GM19467 (cell line): ENCODE measurements at regions not wholly inside any gene's neighbourhood (a gene's known extent, or its start where the extent isn't known, plus 50 kb on each side); places are given as distances from the start of the nearest gene placed in this dataset.

Source experiments
- ATAC-seq: cut with Tn5 transposase; IDR thresholded peaks from one replicate; pipeline ENCODE4 v1.9.1; 2021; ENCODE audit warnings: mild to moderate bottlenecking, moderate library complexity; ENCODE audit not compliant: unreplicated experiment

GRCh38 chr13:58592786-58593185 is 961.2 kb downstream of the PCDH17 start:
- no peak for ATAC-seq

- ATAC-seq = no peak
Observed at GRCh38 chr13:58594747-58595600, 963.4 kb downstream of the PCDH17 start.

DNA sequence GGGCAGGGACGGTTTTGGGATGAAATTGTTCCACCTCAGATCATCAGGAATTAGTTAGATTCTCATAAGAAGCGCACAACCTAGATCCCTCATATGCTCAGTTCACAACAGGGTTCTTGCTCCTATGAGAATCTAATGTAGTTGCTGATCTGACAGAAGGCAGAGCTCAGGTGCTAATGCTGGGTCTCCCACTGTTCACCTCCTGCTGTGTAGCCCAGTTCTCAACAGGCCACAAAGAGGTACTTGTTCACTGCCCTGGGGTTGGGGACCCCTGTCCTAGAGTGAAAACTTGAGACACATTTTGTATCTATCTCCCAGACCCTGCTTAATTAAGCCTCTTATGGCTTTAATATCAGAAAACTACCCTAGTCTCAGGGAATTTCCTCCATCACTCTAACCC is 966.0 kb downstream of the PCDH17 start:
- ATAC-seq = no peak

GRCh38 chr13:58598241-58598640 is 966.7 kb downstream of the PCDH17 start:
- no peak for ATAC-seq

DNA sequence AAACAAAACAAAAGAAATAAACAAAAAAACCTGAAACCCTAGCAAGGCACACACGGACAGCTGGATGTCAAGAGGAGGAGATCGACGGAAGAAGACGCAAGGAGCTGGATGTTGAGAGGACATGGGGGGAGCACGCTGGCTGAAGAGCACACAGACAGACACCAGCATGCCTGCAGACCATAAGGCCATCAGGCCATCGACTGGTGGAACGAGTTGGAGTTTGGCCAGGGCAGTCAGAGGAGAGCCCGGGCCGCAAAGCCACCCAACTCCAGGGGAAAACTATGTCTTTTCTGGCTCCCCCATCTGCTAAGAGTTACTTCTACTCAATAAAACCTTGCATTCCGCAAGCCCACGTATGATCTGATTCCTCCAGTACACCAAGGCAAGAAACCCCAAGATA is 979.6 kb downstream of the PCDH17 start:
- ATAC-seq = no peak

DNA sequence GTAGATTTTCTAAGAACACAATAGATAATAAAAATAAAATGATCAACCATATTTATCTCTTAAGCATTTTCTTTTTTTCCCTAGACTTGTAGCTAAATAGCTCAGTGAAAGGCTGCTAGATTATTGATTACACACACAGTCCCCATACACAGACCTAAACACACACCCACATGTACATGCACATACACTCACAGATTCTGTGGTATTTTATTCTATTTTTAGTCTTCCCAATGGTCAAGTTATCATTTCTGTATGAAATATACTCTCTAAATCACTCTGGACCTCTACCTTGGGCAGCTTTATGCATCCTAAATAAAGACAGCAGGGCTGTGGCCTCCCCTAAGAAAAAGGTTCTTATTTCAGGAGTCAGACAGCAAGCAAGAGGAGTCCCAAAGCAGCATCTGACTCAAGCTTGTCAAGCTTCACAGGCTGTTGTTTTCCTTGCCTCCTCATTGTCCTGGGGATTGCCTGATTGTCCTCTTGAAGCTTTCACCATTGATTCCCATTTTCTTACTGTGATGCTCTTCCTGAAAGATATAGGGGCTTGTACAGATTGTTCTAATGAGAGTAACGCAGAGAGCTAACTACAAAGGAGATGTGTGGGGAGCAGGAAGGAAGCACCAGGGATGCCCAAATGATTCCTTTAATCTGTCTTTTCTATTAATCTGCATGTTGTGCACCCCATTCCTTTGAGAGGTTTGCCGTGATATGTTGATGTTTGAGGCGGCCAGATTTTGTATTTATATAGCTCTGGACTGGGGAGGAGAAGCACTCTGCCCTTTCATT is 986.5 kb downstream of the PCDH17 start:
- ATAC-seq = no peak

GRCh38 chr13:58619396-58620113 is 988.0 kb downstream of the PCDH17 start:
- no peak for ATAC-seq

GRCh38 chr13:58620176-58620575 is 988.6 kb downstream of the PCDH17 start:
- no peak for ATAC-seq

DNA sequence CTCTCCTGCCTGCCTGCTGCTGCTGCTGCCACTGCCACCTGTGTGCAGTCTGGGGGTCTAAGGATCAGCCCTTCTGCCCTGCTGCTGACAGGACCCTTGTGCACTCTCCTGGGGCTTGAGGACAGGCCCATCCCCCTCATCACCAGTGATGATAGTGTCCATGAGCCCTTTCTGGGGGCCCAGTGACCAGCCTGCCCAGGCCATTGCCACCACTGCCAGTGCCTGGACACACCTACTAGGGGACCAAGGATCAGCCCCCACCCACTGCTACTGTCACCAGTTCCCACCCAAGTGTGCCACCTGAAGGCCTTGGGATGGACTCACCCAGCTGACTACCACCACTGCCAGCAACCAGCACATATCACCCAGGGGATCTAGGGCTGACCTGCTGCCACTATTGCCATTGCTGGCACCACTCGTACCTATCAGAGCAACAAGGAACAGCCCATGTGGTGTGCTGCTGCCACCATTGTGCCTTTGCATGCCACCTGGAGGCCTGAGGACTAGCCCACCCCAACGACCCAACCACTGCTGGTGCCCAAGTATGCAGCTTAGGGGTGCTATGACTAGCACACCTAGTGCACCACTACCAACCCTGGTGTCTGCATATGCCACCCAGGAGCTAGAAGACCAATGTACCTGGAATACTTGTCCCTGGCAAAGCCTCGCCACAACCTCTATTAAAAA is 994.3 kb downstream of the PCDH17 start:
- no peak for ATAC-seq

- no peak for ATAC-seq
Observed at GRCh38 chr13:58630794-58631193, 999.2 kb downstream of the PCDH17 start.

GRCh38 chr13:58633226-58633625 is 1001.7 kb downstream of the PCDH17 start:
- ATAC-seq = no peak

GRCh38 chr13:58655086-58655485 is 1023.5 kb downstream of the PCDH17 start:
- ATAC-seq = no peak

DNA sequence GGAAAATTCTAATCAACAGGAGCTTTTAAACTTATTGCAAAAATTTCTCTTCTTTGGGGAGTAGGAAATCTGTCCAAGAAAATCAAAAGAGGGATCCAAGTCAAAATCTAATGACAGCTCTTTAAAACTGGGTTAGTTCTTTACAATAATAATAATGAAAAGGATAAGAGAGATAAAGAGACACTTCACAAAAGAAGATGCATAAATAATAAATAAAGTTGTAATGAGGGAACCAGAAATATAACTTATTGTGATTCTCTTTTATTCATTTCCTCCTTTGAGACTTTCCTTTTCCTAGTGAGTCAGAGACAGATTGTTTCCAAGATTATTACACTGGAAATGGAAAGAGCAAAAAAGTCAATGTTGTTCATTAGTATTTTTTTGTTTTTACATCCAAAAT is 1029.3 kb downstream of the PCDH17 start:
- no peak for ATAC-seq

GRCh38 chr13:58666331-58666730 is 1034.8 kb downstream of the PCDH17 start:
- no peak for ATAC-seq

DNA sequence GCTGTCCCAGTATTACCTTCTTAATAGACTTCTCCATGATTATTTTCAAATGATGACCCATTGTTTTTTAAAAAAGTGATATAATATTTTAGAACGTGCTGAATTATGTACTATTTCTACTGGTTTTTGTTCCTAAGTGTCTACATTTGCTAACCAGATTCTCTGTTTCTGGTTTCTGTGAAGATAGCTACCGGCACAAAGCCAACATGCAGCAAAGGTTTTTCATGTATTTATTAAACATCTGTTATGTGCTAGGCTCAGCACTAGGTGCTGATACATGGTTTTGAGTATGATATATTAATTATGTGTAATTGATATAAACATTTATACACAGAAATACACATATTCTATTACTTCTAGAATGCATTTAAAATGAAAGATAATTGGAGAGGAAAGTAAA is 1035.6 kb downstream of the PCDH17 start:
- no peak for ATAC-seq

GRCh38 chr13:58680115-58680514 is 1048.6 kb downstream of the PCDH17 start:
- ATAC-seq = no peak

DNA sequence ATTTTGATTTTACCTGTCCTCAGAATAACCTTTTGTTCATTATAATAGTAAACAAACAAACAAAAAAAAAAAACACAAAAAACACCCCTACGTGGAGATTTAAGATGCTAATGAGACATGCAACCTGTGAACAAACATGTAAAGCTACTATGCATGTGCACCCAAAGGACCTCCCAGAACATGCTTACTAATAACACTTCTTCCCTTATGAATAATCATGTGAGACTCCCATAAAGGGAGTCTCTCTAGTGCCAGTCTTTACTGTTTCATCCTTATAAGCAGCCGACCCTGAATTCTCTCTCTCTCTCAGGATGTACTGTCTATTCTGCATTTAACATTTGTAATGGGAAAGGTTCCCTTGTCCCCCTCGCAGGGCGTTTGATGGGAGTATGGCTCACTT is 1051.1 kb downstream of the PCDH17 start:
- no peak for ATAC-seq

DNA sequence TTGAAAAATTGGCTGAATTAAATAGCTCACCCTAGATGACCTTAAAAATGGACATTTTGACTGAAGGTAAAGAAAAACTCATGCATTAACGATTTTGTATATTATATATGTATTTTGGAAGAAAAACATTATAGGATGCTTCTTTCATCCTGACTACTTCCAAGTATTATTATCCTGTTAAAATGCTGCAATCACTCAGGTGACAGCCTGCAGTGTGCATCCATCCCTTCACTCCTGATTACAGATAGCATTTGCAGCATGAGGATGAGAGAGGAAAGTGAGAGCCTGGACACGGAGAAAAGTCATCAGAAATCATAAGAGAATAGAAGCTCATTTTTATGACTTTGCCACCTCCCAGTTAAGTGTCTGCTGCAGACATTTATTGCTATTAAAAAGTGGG is 1055.6 kb downstream of the PCDH17 start:
- ATAC-seq = no peak

DNA sequence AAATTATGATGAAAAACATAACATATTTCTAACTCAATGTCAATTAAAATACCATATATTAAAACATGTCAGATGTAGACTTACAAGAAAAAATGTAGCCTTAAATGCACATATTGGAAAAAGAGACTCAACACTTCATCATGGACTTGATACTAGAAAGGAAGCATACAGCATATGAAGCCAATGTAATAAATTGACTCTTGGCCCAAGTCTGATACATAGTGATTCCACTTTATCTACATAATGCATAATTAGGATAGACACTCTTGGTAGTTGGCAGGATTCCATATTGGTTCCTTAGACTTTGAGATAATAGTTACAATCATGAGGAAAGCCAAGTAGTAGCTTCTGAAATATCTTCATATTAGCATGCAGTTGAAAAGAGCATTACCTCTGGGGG is 1067.0 kb downstream of the PCDH17 start:
- no peak for ATAC-seq

- no peak for ATAC-seq
Observed at GRCh38 chr13:58704953-58705352, 1073.4 kb downstream of the PCDH17 start.

- no peak for ATAC-seq
Observed at GRCh38 chr13:58706421-58706820, 1074.9 kb downstream of the PCDH17 start.
